HG02938 (cell line): ENCODE measurements at regions not wholly inside any gene's neighbourhood (a gene's known extent, or its start where the extent isn't known, plus 50 kb on each side); places are given as distances from the start of the nearest gene placed in this dataset.
"Not testable (repeated sequence)": the region's sequence is repeated elsewhere in the genome, so short reads cannot be mapped to it uniquely, and the experiment has no call there.

Experiments
- ATAC-seq: cut with Tn5 transposase; IDR thresholded peaks from one replicate; pipeline ENCODE4 v1.9.1; 2021; ENCODE audit warnings: mild to moderate bottlenecking, moderate library complexity; ENCODE audit not compliant: unreplicated experiment

GRCh38 chr11:119586181-119586580, 142.8 kb downstream of the NECTIN1 start:
- no peak for ATAC-seq

- no peak for ATAC-seq
Observed at GRCh38 chr11:119585043-119585781, 143.8 kb downstream of the NECTIN1 start.

- ATAC-seq, result no peak
Observed at GRCh38 chr11:119584193-119585042, 144.6 kb downstream of the NECTIN1 start.

- ATAC-seq, result no peak
Observed at GRCh38 chr11:119583585-119583984, 145.4 kb downstream of the NECTIN1 start.

- ATAC-seq, result not testable (repeated sequence)
Observed at GRCh38 chr11:119581396-119581795, 147.6 kb downstream of the NECTIN1 start.

- no peak for ATAC-seq
Observed at GRCh38 chr11:119580751-119581150, 148.2 kb downstream of the NECTIN1 start.

- no peak for ATAC-seq
Observed at GRCh38 chr11:119580081-119580480, 148.9 kb downstream of the NECTIN1 start.

GRCh38 chr11:119578521-119579191, 150.3 kb downstream of the NECTIN1 start:
- no peak for ATAC-seq

- ATAC-seq, result no peak
Observed at GRCh38 chr11:119573858-119574257, 150.9 kb upstream of the THY1 start.

GRCh38 chr11:119572481-119573424, 149.8 kb upstream of the THY1 start:
- no peak for ATAC-seq

- no peak for ATAC-seq
Observed at GRCh38 chr11:119571311-119571710, 148.3 kb upstream of the THY1 start.

- peak; percentile 65 for ATAC-seq
Observed at GRCh38 chr11:119567688-119568582, 145.0 kb upstream of the THY1 start.

GRCh38 chr11:119566319-119566718, 143.3 kb upstream of the THY1 start:
- ATAC-seq, result no peak

GRCh38 chr11:119565693-119566092, 142.7 kb upstream of the THY1 start:
- not testable (repeated sequence) for ATAC-seq

- ATAC-seq, result no peak
Observed at GRCh38 chr11:119560961-119561360, 138.0 kb upstream of the THY1 start.

- ATAC-seq, result no peak
Observed at GRCh38 chr11:119560291-119560690, 137.3 kb upstream of the THY1 start.

GRCh38 chr11:119552106-119552485, 129.1 kb upstream of the THY1 start:
- ATAC-seq, result no peak

GRCh38 chr11:119551420-119552105, 128.6 kb upstream of the THY1 start:
- no peak for ATAC-seq
